GM18502 (cell line): ENCODE measurements at regions not wholly inside any gene's neighbourhood (a gene's known extent, or its start where the extent isn't known, plus 50 kb on each side); places are given as distances from the start of the nearest gene placed in this dataset.

Experiments used
- ATAC-seq: cut with Tn5 transposase; IDR thresholded peaks from one replicate; pipeline ENCODE4 v1.9.1; 2021; ENCODE audit warnings: mild to moderate bottlenecking; ENCODE audit not compliant: unreplicated experiment, poor library complexity

GRCh38 chr13:48839171-48839570 is 136.5 kb upstream of the FNDC3A start:
- no peak for ATAC-seq

GRCh38 chr13:48840366-48840765 is 135.3 kb upstream of the FNDC3A start:
- ATAC-seq = no peak

GRCh38 chr13:48842316-48842715 is 133.4 kb upstream of the FNDC3A start:
- no peak for ATAC-seq

GRCh38 chr13:48843630-48844380 is 131.9 kb upstream of the FNDC3A start:
- no peak for ATAC-seq

GRCh38 chr13:48844676-48845075 is 131.0 kb upstream of the FNDC3A start:
- ATAC-seq = no peak

- no peak for ATAC-seq
These were observed 126.2 kb upstream of the FNDC3A start for GRCh38 chr13:48849515-48849914.

- no peak for ATAC-seq
These were observed 124.0 kb upstream of the FNDC3A start for GRCh38 chr13:48851707-48852106.

- no peak for ATAC-seq
These were observed 122.6 kb upstream of the FNDC3A start for GRCh38 chr13:48852911-48853727.

- no peak for ATAC-seq
These were observed 122.0 kb upstream of the FNDC3A start for GRCh38 chr13:48853728-48854102.

GRCh38 chr13:48857576-48857975 is 118.1 kb upstream of the FNDC3A start:
- ATAC-seq = no peak

- no peak for ATAC-seq
These were observed 117.4 kb upstream of the FNDC3A start for GRCh38 chr13:48858122-48858902.

GRCh38 chr13:48859272-48860105 is 116.2 kb upstream of the FNDC3A start:
- ATAC-seq = no peak

- ATAC-seq = no peak
These were observed 115.3 kb upstream of the FNDC3A start for GRCh38 chr13:48860364-48860763.

GRCh38 chr13:48862572-48862971 is 113.1 kb upstream of the FNDC3A start:
- no peak for ATAC-seq

- no peak for ATAC-seq
These were observed 111.6 kb upstream of the FNDC3A start for GRCh38 chr13:48864100-48864499.

GRCh38 chr13:48866249-48866648 is 109.5 kb upstream of the FNDC3A start:
- ATAC-seq = no peak

GRCh38 chr13:48873081-48873480 is 102.6 kb upstream of the FNDC3A start:
- no peak for ATAC-seq

- ATAC-seq = no peak
These were observed 102.1 kb upstream of the FNDC3A start for GRCh38 chr13:48873587-48873986.

- no peak for ATAC-seq
These were observed 101.5 kb upstream of the FNDC3A start for GRCh38 chr13:48874165-48874564.

- no peak for ATAC-seq
These were observed 100.7 kb upstream of the FNDC3A start for GRCh38 chr13:48875047-48875446.
